ENCODE measurements at regions not wholly inside any gene's neighbourhood (a gene's known extent, or its start where the extent isn't known, plus 50 kb on each side); places are given as distances from the start of the nearest gene placed in this dataset.

DNA sequence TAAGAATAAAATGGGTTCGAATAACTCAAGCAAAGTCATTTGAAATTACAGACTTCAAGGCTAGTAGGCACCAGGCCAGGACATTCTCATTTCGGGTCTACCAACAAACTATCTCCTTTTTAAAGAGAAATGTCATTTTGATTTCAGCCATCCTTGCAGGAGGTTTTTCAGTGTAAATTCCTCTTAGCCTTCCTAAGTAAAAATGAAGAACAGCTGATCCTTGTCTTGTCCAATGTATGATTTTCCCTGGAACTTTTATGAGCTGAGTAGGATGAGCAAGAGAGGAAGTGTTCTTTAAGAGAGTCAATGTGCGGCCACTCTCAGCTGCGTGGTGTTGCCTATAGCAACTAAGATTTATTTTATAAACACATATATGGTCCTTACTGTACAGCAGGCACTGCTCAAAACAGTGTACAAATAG is 110.1 kb downstream of the PLCE1 start:
- TF ChIP-seq FOSL1 (IDR thresholded peaks at IDR 0.05; ENCODE audit: low read depth) (no peak), ZNF274 (IDR thresholded peaks at IDR 0.05; ENCODE audit: low read depth, low read length) (no peak), SIN3A (IDR thresholded peaks at IDR 0.05; ENCODE audit: low read depth) (no peak), EZH2 (IDR thresholded peaks at IDR 0.05) (no peak), RAD21 (IDR thresholded peaks at IDR 0.05; ENCODE audit: low read depth) (no peak), EZH2phosphoT487 (IDR thresholded peaks at IDR 0.05; ENCODE audit: borderline replicate concordance) (no peak), POLR2AphosphoS5 (IDR thresholded peaks at IDR 0.05; ENCODE audit: low read depth, low read length) (no peak), SRF (IDR thresholded peaks at IDR 0.05; ENCODE audit: low read depth) (no peak)
- TF ChIP-seq, protein P1, sequence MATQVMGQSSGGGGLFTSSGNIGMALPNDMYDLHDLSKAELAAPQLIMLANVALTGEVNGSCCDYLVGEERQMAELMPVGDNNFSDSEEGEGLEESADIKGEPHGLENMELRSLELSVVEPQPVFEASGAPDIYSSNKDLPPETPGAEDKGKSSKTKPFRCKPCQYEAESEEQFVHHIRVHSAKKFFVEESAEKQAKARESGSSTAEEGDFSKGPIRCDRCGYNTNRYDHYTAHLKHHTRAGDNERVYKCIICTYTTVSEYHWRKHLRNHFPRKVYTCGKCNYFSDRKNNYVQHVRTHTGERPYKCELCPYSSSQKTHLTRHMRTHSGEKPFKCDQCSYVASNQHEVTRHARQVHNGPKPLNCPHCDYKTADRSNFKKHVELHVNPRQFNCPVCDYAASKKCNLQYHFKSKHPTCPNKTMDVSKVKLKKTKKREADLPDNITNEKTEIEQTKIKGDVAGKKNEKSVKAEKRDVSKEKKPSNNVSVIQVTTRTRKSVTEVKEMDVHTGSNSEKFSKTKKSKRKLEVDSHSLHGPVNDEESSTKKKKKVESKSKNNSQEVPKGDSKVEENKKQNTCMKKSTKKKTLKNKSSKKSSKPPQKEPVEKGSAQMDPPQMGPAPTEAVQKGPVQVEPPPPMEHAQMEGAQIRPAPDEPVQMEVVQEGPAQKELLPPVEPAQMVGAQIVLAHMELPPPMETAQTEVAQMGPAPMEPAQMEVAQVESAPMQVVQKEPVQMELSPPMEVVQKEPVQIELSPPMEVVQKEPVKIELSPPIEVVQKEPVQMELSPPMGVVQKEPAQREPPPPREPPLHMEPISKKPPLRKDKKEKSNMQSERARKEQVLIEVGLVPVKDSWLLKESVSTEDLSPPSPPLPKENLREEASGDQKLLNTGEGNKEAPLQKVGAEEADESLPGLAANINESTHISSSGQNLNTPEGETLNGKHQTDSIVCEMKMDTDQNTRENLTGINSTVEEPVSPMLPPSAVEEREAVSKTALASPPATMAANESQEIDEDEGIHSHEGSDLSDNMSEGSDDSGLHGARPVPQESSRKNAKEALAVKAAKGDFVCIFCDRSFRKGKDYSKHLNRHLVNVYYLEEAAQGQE (IDR thresholded peaks at IDR 0.05; ENCODE audit: low read depth) = no peak
- TF ChIP-seq, protein P2, sequence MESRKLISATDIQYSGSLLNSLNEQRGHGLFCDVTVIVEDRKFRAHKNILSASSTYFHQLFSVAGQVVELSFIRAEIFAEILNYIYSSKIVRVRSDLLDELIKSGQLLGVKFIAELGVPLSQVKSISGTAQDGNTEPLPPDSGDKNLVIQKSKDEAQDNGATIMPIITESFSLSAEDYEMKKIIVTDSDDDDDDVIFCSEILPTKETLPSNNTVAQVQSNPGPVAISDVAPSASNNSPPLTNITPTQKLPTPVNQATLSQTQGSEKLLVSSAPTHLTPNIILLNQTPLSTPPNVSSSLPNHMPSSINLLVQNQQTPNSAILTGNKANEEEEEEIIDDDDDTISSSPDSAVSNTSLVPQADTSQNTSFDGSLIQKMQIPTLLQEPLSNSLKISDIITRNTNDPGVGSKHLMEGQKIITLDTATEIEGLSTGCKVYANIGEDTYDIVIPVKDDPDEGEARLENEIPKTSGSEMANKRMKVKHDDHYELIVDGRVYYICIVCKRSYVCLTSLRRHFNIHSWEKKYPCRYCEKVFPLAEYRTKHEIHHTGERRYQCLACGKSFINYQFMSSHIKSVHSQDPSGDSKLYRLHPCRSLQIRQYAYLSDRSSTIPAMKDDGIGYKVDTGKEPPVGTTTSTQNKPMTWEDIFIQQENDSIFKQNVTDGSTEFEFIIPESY (IDR thresholded peaks at IDR 0.05; ENCODE audit: extremely low read depth, insufficient replicate concordance, low read length) = no peak
- no peak overlapping the region for H3K27ac ChIP-seq (ENCODE audit: low read depth, low read length)
- no peak overlapping the region for H3K4me3 ChIP-seq (replicated peaks in 1 of 2; ENCODE audit: low read depth in 1 of 2, low read length in 2 of 2)
- no peak for DNase-seq (ENCODE audit: low read depth, low spot score)
- intact Hi-C loops (cut with micrococcal nuclease) = no loop called here
- H3K36me3 ChIP-seq (ENCODE audit: control insufficient read depth in 1 of 2, insufficient read depth in 2 of 2, low read length in 2 of 2) = no peaks in the 10 kb centered on the region
- H3K4me2 ChIP-seq (ENCODE audit: low read length) = no peak overlapping the region; the same call in 1 of the 2 replicates
- no peak overlapping the region for H2AFZ ChIP-seq (ENCODE audit: low read depth, low read length, poor library complexity, severe bottlenecking)
- H3K27me3 ChIP-seq (ENCODE audit: insufficient read depth, low read length) = peaks cover 14% of the 10 kb centered on the region; the same call in 1 of the 2 replicates
- CTCF ChIA-PET = no interaction called here
- no peaks in the 10 kb centered on the region for H3K79me2 ChIP-seq (ENCODE audit: insufficient read depth, low read length)
- POLR2A ChIA-PET = no interaction called here
- no peaks in the 10 kb centered on the region for H3K9me2 ChIP-seq (ENCODE audit: insufficient read depth)
- RAD21 ChIA-PET (ENCODE audit: low non-redundant PET in 1 of 2, low total read pairs in 2 of 2, uncharacterized antibody in 2 of 2, unreplicated experiment in 2 of 2) = no interaction called here
- H3K9me3 ChIP-seq (ENCODE audit: control insufficient read depth in 1 of 2, insufficient read depth in 1 of 2, low read depth in 1 of 2, low read length in 2 of 2) = no peaks in the 10 kb centered on the region
- ATAC-seq = peak; percentile 40
- peaks cover 5 to 8% of the 10 kb centered on the region in 2 experiments for H3K4me1 ChIP-seq (ENCODE audit: control insufficient read depth in 1 of 2, insufficient read depth in 2 of 2, low read length in 2 of 2)
- H3K9ac ChIP-seq (ENCODE audit: low read length) = no peak overlapping the region
- BruUV-seq (replicated peaks) = no TSS peak
- no peaks in the 10 kb centered on the region for H4K20me1 ChIP-seq (ENCODE audit: insufficient read depth)
